ENCODE measurements at regions not wholly inside any gene's neighbourhood (a gene's known extent, or its start where the extent isn't known, plus 50 kb on each side); places are given as distances from the start of the nearest gene placed in this dataset.

DNA sequence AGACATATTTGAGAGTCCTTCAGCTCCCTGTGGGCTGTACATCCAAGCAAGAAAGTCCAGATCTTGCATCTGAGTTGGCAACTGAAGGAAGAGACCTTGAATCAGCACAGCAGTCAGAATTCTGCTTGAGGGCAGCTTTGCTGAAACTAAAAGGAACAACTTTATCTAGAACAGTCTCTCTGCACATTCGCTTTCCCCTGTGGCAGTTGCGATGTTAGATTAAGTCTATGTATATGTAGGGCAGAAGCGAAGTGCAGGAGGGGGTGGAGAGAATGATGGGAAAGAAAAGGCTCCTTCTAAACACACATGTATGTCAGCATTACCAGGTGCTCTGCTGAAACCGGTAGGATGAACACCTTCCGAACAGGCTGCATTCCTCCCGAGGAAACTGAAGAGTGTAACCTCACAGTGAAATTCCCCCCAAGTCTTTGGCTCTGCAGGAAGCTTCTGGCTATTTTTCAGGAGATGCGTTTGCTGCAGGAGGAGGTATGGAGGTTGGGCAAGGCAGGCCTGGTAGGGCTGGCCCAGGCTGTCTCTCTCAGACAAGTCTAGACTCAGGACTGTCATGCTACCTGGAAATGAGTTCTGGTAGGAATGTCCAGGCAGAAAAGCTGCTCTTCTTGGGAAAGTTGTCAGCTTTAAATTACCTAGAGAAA is 70.0 kb upstream of the ATL2 start:
- Histone ChIP-seq H3K9me3 (no peaks in the 10 kb centered on the region), H3K27ac (no peak overlapping the region), H3K36me3 (no peaks in the 10 kb centered on the region), H3K4me3 (no peak overlapping the region), H3K27me3 (no peaks in the 10 kb centered on the region), H3K4me1 (no peaks in the 10 kb centered on the region)
- TF ChIP-seq, protein P1, sequence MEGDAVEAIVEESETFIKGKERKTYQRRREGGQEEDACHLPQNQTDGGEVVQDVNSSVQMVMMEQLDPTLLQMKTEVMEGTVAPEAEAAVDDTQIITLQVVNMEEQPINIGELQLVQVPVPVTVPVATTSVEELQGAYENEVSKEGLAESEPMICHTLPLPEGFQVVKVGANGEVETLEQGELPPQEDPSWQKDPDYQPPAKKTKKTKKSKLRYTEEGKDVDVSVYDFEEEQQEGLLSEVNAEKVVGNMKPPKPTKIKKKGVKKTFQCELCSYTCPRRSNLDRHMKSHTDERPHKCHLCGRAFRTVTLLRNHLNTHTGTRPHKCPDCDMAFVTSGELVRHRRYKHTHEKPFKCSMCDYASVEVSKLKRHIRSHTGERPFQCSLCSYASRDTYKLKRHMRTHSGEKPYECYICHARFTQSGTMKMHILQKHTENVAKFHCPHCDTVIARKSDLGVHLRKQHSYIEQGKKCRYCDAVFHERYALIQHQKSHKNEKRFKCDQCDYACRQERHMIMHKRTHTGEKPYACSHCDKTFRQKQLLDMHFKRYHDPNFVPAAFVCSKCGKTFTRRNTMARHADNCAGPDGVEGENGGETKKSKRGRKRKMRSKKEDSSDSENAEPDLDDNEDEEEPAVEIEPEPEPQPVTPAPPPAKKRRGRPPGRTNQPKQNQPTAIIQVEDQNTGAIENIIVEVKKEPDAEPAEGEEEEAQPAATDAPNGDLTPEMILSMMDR (IDR thresholded peaks at IDR 0.05) = no peak
- WGBS, 2 donors = 73% methylated on average over 7 of the region's 7 CpGs
- FAIRE-seq = no peak
- ATAC-seq = no peak
- intact Hi-C loops (cut with DNase I) = no loop called here
- DNase-seq = no peak

DNA sequence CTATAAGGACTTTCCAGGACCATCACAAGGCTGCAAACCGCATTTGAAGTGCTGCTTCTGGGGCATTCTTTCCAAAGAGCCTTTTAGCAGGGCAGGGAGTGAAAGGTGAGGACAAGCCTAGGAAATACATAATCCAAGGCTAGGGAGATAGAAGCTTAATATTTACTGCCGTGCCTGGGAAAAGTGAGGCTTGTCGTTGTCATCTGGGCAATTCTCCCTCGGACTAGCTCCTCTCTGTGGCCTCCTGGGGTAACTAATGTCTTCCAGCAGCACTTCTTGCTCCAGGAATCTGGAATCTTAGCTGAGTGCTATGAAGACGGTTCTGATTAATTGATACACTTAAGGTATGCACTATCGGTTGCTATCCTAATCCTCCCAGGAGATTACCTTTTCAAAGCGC is 69.3 kb upstream of the ATL2 start:
- TF ChIP-seq, protein P1 (IDR thresholded peaks at IDR 0.05) = no peak
- H3K4me3 ChIP-seq = no peak overlapping the region
- ATAC-seq (peak in 3 of 4 donors; percentile 37 to 57 (median 52)), FAIRE-seq (no peak), DNase-seq (no peak)
- H3K4me1 ChIP-seq = no peaks in the 10 kb centered on the region
- H3K9me3 ChIP-seq = no peaks in the 10 kb centered on the region
- no peak overlapping the region for H3K27ac ChIP-seq
- intact Hi-C loops (cut with DNase I) = no loop called here
- H3K36me3 ChIP-seq = no peaks in the 10 kb centered on the region
- no peaks in the 10 kb centered on the region for H3K27me3 ChIP-seq
- 28 to 39% methylated on average over 7 of the region's 7 CpGs for WGBS, 2 donors

DNA sequence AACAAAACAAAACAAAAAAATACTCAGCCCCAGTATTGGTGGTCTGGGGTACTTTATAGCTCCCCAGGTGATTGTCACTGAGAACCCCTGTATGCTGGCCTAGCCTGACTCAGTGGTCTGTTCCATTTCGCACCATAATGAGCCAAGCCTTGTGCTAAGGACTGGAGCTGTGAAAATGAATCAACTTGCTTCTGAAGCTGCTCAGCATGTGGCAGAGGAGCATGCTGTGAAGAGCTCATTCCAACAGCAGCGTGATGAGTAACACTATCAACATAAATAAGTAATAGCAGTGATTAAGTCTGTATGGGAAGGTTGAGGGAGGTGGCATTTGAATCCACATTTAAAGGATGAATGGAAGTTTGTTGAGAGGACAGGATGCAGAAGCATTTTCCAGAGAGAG is 67.2 kb upstream of the ATL2 start:
- ATAC-seq = no peak
- TF ChIP-seq, protein P1 (IDR thresholded peaks at IDR 0.05) = no peak
- intact Hi-C loops (cut with DNase I) = no loop called here
- H3K4me1 ChIP-seq = no peaks in the 10 kb centered on the region
- H3K36me3 ChIP-seq = no peaks in the 10 kb centered on the region
- no peaks in the 10 kb centered on the region for H3K9me3 ChIP-seq
- no peak overlapping the region for H3K4me3 ChIP-seq
- no peak for FAIRE-seq
- 85 to 97% methylated on average over 2 of the region's 2 CpGs for WGBS, 2 donors
- H3K27ac ChIP-seq = no peak overlapping the region
- DNase-seq = no peak
- no peaks in the 10 kb centered on the region for H3K27me3 ChIP-seq

DNA sequence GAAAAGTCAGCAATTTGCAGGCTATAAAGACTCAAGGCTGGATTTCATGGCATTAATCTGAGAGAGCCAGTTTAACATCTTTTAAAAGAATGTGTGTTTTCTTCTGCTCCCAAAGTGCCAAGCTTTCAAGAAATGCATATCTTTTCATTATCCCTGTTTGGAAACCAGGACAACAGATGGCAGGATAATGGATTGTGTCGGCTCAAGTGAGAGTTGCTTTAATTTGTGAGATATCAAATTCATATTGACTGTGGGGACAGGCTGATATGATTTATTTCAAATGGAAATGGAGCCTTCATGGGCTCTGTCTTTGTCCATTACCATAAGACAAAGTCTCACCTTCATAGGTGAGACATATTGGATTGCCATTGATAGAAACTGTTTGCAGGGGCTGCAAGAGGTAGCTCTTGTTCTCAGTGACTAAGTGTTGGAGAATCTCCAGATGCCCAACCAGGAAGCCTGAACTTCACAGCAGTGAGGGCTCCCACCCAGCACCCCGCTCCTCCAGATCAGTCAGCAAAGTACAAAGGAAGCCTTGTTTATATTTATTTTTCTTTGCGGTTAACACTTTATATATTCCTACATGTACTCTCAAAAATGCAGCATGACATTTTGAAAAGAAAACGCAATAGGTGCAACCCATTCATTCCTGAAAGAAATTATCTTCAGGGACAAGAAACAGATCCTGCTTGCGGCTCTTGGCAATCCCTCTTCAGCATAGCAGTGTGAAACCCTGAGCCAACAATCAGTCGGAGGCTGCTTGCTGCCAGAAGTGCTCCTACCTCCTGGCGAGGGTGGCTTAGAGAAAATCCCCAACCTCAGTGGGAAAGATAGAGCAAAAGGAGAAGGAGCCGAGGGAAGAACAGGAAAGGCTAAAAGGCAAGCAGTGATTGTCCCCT is 65.8 kb upstream of the ATL2 start:
- DNase-seq (no peak), ATAC-seq (peak in 3 of 4 donors; percentile 37 to 59 (median 48)), FAIRE-seq (no peak)
- H3K9me3 ChIP-seq = no peaks in the 10 kb centered on the region
- TF ChIP-seq, protein P1 (IDR thresholded peaks at IDR 0.05) = no peak
- H3K27me3 ChIP-seq = no peaks in the 10 kb centered on the region
- no peaks in the 10 kb centered on the region for H3K4me1 ChIP-seq
- intact Hi-C loops (cut with DNase I) = no loop called here
- no peak overlapping the region for H3K4me3 ChIP-seq
- H3K36me3 ChIP-seq = no peaks in the 10 kb centered on the region
- H3K27ac ChIP-seq = peak overlapping the region in 2 of 4 donors; percentile 37 to 57
- 16 to 20% methylated on average over 8 of the region's 8 CpGs for WGBS, 2 donors

DNA sequence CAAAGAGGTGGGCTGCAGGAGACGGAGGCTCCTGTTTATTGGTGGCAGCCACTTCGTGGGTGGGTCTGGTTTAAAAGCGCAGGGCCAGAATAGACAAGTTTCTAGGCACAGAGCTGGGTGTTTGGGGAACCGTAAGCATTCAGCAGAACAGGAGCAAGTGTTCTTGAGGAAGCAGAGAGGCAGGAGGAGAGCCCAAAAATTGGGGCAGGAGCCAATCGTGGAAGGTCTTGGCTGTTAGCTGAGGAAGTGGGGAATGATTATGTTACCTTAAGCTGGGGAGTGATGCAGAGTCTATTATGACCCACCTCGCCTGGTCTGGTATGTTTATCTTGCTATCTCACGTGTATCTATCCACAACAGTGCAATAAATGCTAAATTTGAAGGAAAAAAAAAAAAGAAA is 64.3 kb upstream of the ATL2 start:
- ATAC-seq (no peak), DNase-seq (no peak), FAIRE-seq (no peak)
- intact Hi-C loops (cut with DNase I) = no loop called here
- H3K4me1 ChIP-seq = no peaks in the 10 kb centered on the region
- no peak overlapping the region for H3K4me3 ChIP-seq
- 74 to 86% methylated on average over 7 of the region's 7 CpGs for WGBS, 2 donors
- H3K27ac ChIP-seq = no peak overlapping the region
- no peaks in the 10 kb centered on the region for H3K9me3 ChIP-seq
- H3K36me3 ChIP-seq = no peaks in the 10 kb centered on the region
- TF ChIP-seq, protein P1 (IDR thresholded peaks at IDR 0.05) = no peak
- H3K27me3 ChIP-seq = no peaks in the 10 kb centered on the region

All from pancreas (tissue), 10 donors.